ENCODE measurements at regions not wholly inside any gene's neighbourhood (a gene's known extent, or its start where the extent isn't known, plus 50 kb on each side); places are given as distances from the start of the nearest gene placed in this dataset.
"Not testable (repeated sequence)": the region's sequence is repeated elsewhere in the genome, so short reads cannot be mapped to it uniquely, and the experiment has no call there.

DNA sequence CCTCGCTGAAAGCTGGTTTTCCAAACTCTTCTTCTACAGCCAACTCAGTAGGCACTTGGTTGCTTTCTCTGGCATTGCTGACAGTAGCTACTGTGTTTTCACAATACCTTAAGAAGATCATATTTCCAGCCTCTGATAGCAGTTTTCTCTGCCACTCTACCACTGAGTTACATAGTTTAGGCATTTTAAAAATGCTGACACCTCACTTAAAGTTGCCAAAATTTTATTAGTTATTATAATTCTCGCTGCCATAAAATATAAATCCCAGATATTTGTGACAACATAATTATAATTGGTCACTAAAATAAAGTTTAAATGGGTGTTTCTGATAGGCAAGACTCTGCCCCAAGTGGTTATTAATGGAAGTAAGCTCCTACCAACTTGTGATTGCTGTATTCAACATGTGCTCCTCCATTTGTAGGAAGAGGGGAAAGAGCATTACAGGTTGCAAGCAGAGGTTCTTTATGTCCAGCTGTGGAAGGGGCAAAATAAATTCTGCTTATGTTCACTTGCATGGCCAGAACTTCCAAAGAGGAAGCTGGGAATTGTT lies 1202.8 kb downstream of the CNTNAP5 start:
- FAIRE-seq: no peak

DNA sequence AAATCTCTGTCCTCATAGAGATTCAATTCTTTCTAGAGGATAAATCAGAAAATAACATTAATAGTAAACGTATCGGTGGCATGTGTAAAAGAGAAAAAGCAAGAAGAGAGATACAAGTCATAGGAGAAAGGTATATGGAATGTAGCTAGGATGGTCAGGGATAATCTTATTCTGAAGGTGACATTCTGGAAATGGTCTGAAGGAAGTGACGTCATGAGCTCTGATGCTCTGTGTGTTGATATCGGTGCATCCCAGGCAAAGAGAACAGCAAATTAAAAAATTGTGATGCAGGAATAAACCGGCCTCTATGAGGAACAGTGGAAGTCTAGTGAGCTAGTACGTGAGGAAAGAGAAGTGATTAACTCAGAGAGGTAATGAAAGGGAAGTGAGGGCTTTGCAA lies 1215.8 kb downstream of the CNTNAP5 start:
- no peak for FAIRE-seq

DNA sequence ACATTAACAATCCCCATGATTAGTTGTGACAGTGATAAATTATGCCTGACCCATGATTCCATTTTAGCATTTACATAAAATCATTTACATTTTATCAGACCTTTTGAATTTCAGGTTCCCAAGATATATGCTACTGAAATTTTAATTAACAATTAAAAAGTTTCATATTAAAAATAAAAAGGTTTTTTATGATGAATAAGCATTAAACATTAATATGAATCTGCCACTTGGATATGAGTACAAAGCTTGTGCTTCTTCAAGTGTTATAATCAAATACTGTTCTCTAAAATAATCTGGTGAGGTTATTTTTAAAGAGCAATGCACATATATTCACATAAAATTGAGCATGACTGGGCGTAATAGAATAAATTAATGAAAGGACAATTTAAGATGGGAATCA lies 1218.0 kb downstream of the CNTNAP5 start:
- FAIRE-seq: no peak

DNA sequence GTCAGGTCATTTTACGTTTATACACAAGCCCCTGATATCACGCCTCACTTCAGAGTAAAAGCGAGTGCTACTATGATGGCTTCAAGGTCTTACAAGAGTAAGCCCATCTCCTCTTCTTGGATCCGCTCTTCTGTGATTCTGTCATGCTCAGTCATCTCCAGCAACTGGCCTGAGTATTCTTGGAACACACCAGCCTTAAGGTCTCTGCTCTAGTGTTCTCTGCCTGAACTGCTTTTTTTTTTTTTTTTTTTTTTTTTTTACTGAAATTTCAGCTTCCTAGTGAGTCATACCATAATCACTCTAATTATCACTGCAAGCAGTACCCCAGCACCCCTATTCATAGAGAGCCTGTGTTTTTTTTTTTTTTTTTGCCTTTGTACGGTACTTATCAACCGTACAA lies 1228.9 kb downstream of the CNTNAP5 start:
- no peak for FAIRE-seq

DNA sequence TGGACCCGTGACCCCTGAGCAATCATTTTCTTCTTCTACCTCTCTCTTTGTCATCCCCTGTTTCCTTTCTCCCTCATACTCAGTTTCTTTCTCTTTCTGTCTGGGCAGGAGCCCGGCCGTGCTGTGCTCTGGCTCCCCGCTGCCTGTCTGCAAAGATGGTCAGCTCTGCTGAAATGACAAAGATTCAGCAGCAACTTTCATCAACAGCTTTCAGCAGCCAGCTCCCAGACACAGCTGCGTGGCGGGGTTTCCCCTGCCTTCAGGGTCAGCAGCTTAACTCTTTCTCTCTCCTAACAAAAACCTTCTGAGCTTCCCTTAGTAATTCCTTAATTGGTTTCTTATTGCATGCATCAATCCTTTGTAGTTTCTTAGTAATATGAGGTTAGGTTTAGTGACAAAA lies 1234.4 kb downstream of the CNTNAP5 start:
- FAIRE-seq: no peak

GRCh38 chr2:125260366-125260930 lies 1235.4 kb downstream of the CNTNAP5 start:
- FAIRE-seq: not testable (repeated sequence)

DNA sequence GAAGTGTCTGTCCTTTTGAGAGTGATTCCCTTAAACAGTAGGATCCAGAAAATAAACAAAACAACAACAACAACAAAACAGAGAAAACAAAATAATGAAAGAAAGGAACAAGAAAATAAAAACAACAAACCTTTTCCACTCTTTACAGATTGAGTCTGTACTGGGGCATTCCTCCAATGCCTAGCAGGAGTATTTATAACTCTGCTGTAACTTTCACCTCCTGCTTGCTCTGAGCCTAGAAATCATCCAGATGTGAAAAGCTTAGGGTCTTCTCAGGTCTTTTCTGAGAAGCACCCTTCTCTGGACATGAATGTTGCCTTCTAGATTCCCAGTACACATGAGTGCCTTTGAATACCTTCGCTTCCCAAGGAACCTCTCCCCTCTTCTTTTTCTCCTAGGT lies 1239.4 kb downstream of the CNTNAP5 start:
- no peak for FAIRE-seq

DNA sequence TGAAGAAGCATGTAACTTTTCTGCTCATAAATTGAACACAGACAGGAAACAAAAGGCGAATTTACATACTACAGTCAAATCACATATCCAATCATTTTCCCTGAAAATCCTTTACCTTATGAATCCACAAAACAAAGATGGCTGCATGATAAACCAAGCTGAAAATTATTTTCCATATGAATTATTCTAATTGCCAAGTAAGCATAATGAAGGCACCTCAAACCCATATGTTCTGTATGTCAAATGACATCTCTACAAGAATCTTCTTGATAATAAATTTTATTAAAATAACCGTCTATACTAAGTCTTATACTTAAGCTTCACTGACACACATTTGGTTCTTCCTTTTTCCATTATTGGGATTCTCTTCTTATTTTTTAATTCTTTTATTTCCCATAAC lies 1242.6 kb downstream of the CNTNAP5 start:
- no peak for FAIRE-seq

DNA sequence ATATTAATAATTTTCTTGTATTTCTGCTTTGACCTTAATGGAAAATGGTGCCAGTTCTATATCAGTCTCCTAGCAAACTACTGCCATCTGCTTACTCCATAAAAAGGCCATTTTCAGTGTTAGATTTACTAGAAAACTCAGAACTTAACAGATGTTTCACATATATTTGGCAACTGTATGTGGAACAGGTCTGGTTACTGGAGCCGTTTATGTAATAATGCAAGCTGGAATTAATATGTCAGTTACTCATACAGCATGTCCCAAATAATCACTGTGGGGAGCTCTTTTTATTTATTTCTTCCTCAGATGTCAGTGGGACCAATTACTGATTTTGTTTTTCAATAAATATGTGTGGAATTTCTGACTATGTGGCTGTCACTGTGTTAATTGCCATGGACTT lies 1247.6 kb downstream of the CNTNAP5 start:
- FAIRE-seq: no peak

GRCh38 chr2:125274718-125275117 lies 1249.6 kb downstream of the CNTNAP5 start:
- no peak for FAIRE-seq

GRCh38 chr2:125280265-125280664 lies 1255.2 kb downstream of the CNTNAP5 start:
- no peak for FAIRE-seq

- FAIRE-seq: no peak
Measured at GRCh38 chr2:125281242-125281641, 1256.2 kb downstream of the CNTNAP5 start.

DNA sequence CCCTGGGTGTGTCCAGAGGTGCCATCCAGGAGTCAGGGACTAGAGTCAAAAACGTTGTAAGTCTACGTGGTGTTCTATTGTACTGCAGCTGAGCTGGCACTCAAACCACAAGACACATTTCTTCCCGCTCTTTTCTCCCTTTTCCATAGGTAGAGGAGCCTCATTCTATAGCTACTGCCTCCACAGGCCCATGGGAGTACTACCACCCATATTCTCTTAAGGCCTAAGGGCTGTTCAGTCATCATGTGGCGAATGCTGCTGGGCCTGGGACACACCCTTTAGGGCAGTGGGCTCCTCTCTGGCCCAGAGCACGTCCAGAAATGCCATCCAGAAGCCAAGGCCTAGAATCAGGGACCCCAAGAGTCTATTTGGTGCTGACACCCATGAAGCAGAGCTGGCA lies 1271.7 kb downstream of the CNTNAP5 start:
- FAIRE-seq: no peak

DNA sequence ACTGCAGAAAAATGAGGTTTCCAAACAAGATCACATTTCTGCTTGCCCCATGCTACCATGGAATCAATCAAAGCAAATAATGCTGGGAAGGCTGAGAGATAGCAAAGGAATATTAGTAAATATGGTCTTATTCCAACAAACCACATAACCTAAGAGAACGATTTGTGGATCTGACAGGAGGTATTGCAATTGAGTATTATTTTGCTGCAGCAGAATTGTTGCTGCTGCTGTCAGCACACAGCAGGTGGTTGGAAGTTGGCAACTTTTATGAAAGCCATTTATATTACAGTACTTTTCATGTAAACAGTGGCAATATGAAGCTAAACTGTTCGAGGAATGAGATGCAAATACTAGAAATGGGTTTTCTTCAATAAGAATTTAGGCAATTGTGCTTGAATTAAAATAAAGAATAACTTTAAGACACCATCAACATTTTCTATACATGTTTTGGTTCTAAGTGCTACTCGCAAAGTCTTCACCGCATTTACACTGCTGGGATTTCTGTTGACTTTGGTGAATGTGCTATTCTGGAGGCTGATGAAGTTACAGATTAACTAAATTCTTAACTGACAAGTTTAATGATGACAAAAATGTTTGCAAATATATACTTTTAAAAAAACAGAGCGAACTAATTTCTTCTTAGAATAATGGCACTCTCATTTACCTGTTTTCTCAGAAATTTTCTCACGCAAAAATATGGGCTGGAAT lies 1285.7 kb downstream of the CNTNAP5 start:
- FAIRE-seq: no peak

GRCh38 chr2:125312342-125312741 lies 1287.3 kb downstream of the CNTNAP5 start:
- FAIRE-seq: no peak

DNA sequence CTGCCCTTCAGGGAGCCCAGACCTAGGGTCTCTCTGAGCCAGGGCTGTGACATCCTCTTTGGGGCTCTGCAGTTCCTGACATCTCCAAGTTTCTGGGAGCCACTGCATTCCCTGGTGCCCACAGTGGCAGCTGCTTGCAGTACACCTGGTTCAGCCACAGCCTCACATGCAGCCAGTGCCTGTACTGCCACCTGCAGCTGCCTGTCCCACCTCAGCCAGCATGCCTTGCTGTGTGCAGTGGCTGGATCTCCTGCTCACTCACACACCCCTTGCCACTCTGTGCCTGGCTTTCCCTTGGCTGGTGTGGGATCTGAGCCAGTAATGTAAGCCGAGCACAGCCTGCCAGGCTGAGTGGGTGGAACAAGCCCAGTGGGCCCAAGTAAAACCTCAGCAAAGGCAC lies 1288.7 kb downstream of the CNTNAP5 start:
- FAIRE-seq: no peak

DNA sequence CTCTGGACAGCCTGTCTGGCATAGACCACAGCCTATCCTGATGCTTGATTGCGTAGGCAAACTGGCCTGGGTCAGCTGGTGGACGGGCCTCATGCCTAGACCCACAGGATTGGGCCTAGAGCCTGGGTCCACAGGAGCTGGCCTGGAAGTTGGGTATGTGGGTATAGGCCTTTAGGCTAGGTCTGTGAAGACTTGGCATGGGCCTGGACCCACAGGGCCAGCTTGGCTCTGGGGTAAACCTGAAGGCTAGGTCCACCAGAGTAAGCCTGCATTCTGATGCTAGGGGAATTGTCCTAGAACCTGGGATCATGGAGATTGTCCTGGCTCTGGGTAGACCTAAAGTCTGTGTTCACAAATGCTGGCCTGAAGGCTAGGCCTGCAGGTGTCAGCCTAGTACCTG lies 1293.7 kb downstream of the CNTNAP5 start:
- FAIRE-seq: no peak

DNA sequence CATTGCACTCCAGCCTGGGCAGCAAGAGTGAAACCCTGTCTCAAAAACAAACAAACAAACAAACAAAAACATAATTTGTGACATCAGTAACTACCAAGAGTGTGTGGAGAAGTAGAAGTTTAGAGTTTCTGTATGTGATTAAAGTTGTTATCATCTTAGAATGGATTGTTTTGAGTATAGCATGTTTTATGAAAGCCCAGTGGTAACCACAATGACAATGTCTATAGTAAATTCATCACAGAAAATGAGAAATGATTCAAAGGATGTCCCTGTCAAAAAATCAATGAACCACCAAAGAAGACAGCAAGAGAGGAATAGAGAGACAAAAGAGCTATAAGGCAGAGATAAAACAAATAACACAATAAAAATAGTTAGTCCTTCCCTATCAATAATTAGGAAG lies 1299.2 kb downstream of the CNTNAP5 start:
- FAIRE-seq: no peak

GRCh38 chr2:125330133-125330532 lies 1305.0 kb downstream of the CNTNAP5 start:
- no peak for FAIRE-seq

- FAIRE-seq: no peak
Measured at GRCh38 chr2:125341353-125341752, 1314.6 kb upstream of the GYPC start.

DNA sequence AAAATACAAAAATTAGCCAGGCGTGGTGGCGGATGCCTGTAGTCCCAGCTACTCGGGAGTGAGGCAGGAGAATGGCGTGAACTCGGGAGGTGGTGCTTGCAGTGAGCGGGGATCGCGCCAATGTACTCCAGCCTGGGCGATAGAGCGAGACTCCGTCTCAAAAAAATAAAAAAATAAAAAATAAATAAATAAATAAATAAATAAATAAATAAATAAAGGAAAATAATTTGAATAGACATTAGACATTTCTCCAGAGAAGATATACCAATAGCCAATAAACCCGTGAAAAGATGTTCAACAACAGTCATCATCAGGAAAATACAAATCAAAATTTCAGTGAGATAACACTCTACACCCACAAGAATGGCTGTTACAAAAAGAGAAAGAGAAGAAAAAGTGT lies 1302.4 kb upstream of the GYPC start:
- not testable (repeated sequence) for FAIRE-seq

GRCh38 chr2:125364192-125364983 lies 1291.6 kb upstream of the GYPC start:
- no peak for FAIRE-seq

- FAIRE-seq: no peak
Measured at GRCh38 chr2:125364984-125365265, 1291.0 kb upstream of the GYPC start.

DNA sequence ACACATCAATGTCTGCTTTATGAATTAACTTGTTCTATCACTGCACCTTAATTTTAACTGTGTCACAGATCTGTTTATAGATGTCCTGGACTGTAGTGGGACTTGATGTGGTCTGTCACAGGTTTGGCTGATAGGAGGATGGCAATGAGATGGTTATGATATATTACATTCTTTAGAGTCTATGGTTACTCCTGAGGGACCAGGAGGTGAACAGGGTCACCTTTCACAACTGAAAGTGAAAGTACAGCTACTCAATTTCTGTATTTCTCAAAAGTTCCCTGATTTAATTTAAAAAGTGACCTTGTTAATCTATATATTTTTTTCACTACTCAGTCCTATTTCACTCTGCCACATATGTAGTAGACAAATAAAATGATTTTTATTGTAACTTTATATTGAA lies 1284.1 kb upstream of the GYPC start:
- FAIRE-seq: no peak

Measured in islet of Langerhans (tissue), 1 donor.